ENCODE measurements at regions not wholly inside any gene's neighbourhood (a gene's known extent, or its start where the extent isn't known, plus 50 kb on each side); places are given as distances from the start of the nearest gene placed in this dataset.

- no peak for TF ChIP-seq POLR2A (IDR thresholded peaks at IDR 0.05; ENCODE audit: low read length)
- TF ChIP-seq GATA1 (IDR thresholded peaks at IDR 0.05; ENCODE audit: low read depth, low read length), result no peak
Measured at GRCh38 chr3:181534781-181535221, 176.9 kb upstream of the SOX2 start.
